ENCODE measurements at regions not wholly inside any gene's neighbourhood (a gene's known extent, or its start where the extent isn't known, plus 50 kb on each side); places are given as distances from the start of the nearest gene placed in this dataset.

- DNase-seq (ENCODE audit: low spot score), result no peak
Observed at GRCh38 chr5:107216587-107216986, 454.1 kb downstream of the EFNA5 start.

GRCh38 chr5:107215611-107216010 lies 455.1 kb downstream of the EFNA5 start:
- no peak for DNase-seq (ENCODE audit: low spot score)

- no peak for DNase-seq (ENCODE audit: low spot score)
Observed at GRCh38 chr5:107213025-107213424, 457.7 kb downstream of the EFNA5 start.

GRCh38 chr5:107211630-107212029 lies 459.1 kb downstream of the EFNA5 start:
- DNase-seq (ENCODE audit: low spot score), result no peak

- no peak for DNase-seq (ENCODE audit: low spot score)
Observed at GRCh38 chr5:107208867-107209266, 461.9 kb downstream of the EFNA5 start.

GRCh38 chr5:107204413-107204812 lies 466.3 kb downstream of the EFNA5 start:
- no peak for DNase-seq (ENCODE audit: low spot score)

- DNase-seq (ENCODE audit: low spot score), result no peak
Observed at GRCh38 chr5:107203243-107203642, 467.5 kb downstream of the EFNA5 start.

- no peak for DNase-seq (ENCODE audit: low spot score)
Observed at GRCh38 chr5:107199756-107200155, 471.0 kb downstream of the EFNA5 start.

GRCh38 chr5:107196500-107197059 lies 474.2 kb downstream of the EFNA5 start:
- no peak for DNase-seq (ENCODE audit: low spot score)

GRCh38 chr5:107195890-107196395 lies 474.8 kb downstream of the EFNA5 start:
- DNase-seq (ENCODE audit: low spot score), result no peak

- no peak for DNase-seq (ENCODE audit: low spot score)
Observed at GRCh38 chr5:107184871-107185270, 485.9 kb downstream of the EFNA5 start.

GRCh38 chr5:107184066-107184465 lies 486.7 kb downstream of the EFNA5 start:
- DNase-seq (ENCODE audit: low spot score), result no peak

- no peak for DNase-seq (ENCODE audit: low spot score)
Observed at GRCh38 chr5:107170620-107171019, 500.1 kb downstream of the EFNA5 start.

GRCh38 chr5:107169867-107170266 lies 500.9 kb downstream of the EFNA5 start:
- DNase-seq (ENCODE audit: low spot score), result no peak

- DNase-seq (ENCODE audit: low spot score), result no peak
Observed at GRCh38 chr5:107168848-107169752, 501.6 kb downstream of the EFNA5 start.

- DNase-seq (ENCODE audit: low spot score), result no peak
Observed at GRCh38 chr5:107168086-107168485, 502.7 kb downstream of the EFNA5 start.

GRCh38 chr5:107165296-107165695 lies 505.4 kb downstream of the EFNA5 start:
- DNase-seq (ENCODE audit: low spot score), result no peak

- no peak for DNase-seq (ENCODE audit: low spot score)
Observed at GRCh38 chr5:107157809-107158208, 512.9 kb downstream of the EFNA5 start.

- DNase-seq (ENCODE audit: low spot score), result no peak
Observed at GRCh38 chr5:107155707-107156106, 515.0 kb downstream of the EFNA5 start.

GRCh38 chr5:107154593-107154992 lies 516.1 kb downstream of the EFNA5 start:
- DNase-seq (ENCODE audit: low spot score), result no peak

- DNase-seq (ENCODE audit: low spot score), result no peak
Observed at GRCh38 chr5:107153283-107153682, 517.5 kb downstream of the EFNA5 start.

- no peak for DNase-seq (ENCODE audit: low spot score)
Observed at GRCh38 chr5:107149243-107150005, 521.3 kb downstream of the EFNA5 start.
